Right cardiac atrium (tissue), 5 donors: ENCODE measurements at regions not wholly inside any gene's neighbourhood (a gene's known extent, or its start where the extent isn't known, plus 50 kb on each side); places are given as distances from the start of the nearest gene placed in this dataset.
"Not testable (repeated sequence)": the region's sequence is repeated elsewhere in the genome, so short reads cannot be mapped to it uniquely, and the experiment has no call there.

Experiments
- ATAC-seq, 2 donors: fragments of 200-7000 bp; cut with Tn5 transposase; one replicate each; pipeline versions ENCODE4 v1.8.0 to v1.9.1; 2020; ENCODE audit warnings: moderate library complexity in 2 of 2, mild to moderate bottlenecking in 1 of 2
- DNase-seq, 3 donors: peaks; one replicate each; pipeline ENCODE4 v3.0.0-alpha.2; 2020
- H3K27ac ChIP-seq: one replicate; pipeline ENCODE4 v1.5.1; 2013; ENCODE audit warnings: mild to moderate bottlenecking, low read length, control low read depth, moderate library complexity
- H3K27me3 ChIP-seq: one replicate; pipeline ENCODE4 v1.6.1; 2013; ENCODE audit not compliant: control insufficient read depth, insufficient read depth
- H3K4me1 ChIP-seq: one replicate; pipeline ENCODE4 v1.6.1; 2013; ENCODE audit warnings: low read length; ENCODE audit not compliant: control insufficient read depth, insufficient read depth
- H3K4me3 ChIP-seq: one replicate; pipeline ENCODE4 v1.5.1; 2013; ENCODE audit warnings: low read length, control low read depth
- H3K9me3 ChIP-seq: one replicate; pipeline ENCODE4 v1.6.1; 2013; ENCODE audit warnings: low read length; ENCODE audit not compliant: control insufficient read depth
- WGBS: extraction: QIAGEN DNeasy Blood & Tissue Kit; methylation state at CpG from one replicate; pipeline ENCODE4 v1.1.7; 2013; 5-methylcytosine and 5-hydroxymethylcytosine counted together
- intact Hi-C, 4 donors: fragments of 100-400 bp; cut with DNase I; formaldehyde crosslinking; loops; one replicate each; pipeline versions ENCODE4 v1.11.0 to v1.14.0; 2022 to 2023
- donor health status: healthy with polysubstance abuse.
- donor health status: DM: no; HTN: yes; CAD: no.
- donor health status: DM: no; HTN: no; CAD: no.
- donor health status: DM: no; HTN: yes; CAD: no; lungs with severe emphysema.
- donor health status: DM: yes; HTN: yes; CAD: no.

- H3K4me1 ChIP-seq, H3K27ac ChIP-seq, DNase-seq, H3K9me3 ChIP-seq, H3K4me3 ChIP-seq, ATAC-seq, H3K27me3 ChIP-seq: not testable (repeated sequence)
- intact Hi-C loops: loop anchor here in 2 of 4 donors (10.0 kb wide), 1 partner anchor 62 kb away; the partner anchor contains the start of gene GPD1L (in 2 of the 2)
- WGBS: 81% methylated on average over 6 of the region's 6 CpGs
Observed at GRCh38 chr3:32042867-32043266, 61.3 kb downstream of the ZNF860 start.

- intact Hi-C loops: loop anchor here in 2 of 4 donors (10.0 kb wide), 1 partner anchor 59 kb away; the partner anchor contains the start of gene GPD1L (in 2 of the 2)
- Histone ChIP-seq H3K9me3 (no peaks in the 10 kb centered on the region), H3K27ac (peak overlapping the region; percentile 90), H3K27me3 (no peaks in the 10 kb centered on the region), H3K4me3 (no peak overlapping the region), H3K4me1 (peaks cover 3% of the 10 kb centered on the region)
- peak in 2 of 3 donors; percentile 21 to 57 for DNase-seq
- 11% methylated on average over 5 of the region's 5 CpGs for WGBS
- peak; percentile 87 to 93 for ATAC-seq
Observed at GRCh38 chr3:32045091-32045915, 61.1 kb upstream of the GPD1L start.

- DNase-seq: no peak
- Histone ChIP-seq H3K9me3 (no peaks in the 10 kb centered on the region), H3K4me3 (no peak overlapping the region), H3K4me1 (peaks cover 3% of the 10 kb centered on the region), H3K27me3 (no peaks in the 10 kb centered on the region), H3K27ac (peak overlapping the region; percentile 50)
- ATAC-seq: peak in 1 of 2 donors; percentile 13
- WGBS: 100% methylated on average over 1 of the region's 1 CpG
- intact Hi-C loops: loop anchor here in 2 of 4 donors (10.0 kb wide), 1 partner anchor 59 kb away; the partner anchor contains the start of gene GPD1L (in 2 of the 2)
Observed at GRCh38 chr3:32046102-32046501, 60.3 kb upstream of the GPD1L start.

GRCh38 chr3:32048487-32049182, 57.8 kb upstream of the GPD1L start:
- Histone ChIP-seq H3K4me1 (peaks cover 3% of the 10 kb centered on the region), H3K4me3 (no peak overlapping the region), H3K27me3 (no peaks in the 10 kb centered on the region), H3K27ac (no peak overlapping the region), H3K9me3 (no peaks in the 10 kb centered on the region)
- ATAC-seq (no peak), DNase-seq (no peak)
- intact Hi-C loops: loop anchor here in 2 of 4 donors (10.0 kb wide), 1 partner anchor 56 kb away; the partner anchor contains the start of gene GPD1L (in 2 of the 2)
- WGBS: 94% methylated on average over 4 of the region's 4 CpGs

- peaks cover 1% of the 10 kb centered on the region for H3K4me1 ChIP-seq
- no peak for ATAC-seq
- no peak for DNase-seq
- intact Hi-C loops: loop anchor here in 2 of 4 donors (10.0 kb wide), 1 partner anchor 55 kb away; the partner anchor contains the start of gene GPD1L (in 2 of the 2)
- WGBS: 97% methylated on average over 1 of the region's 1 CpG
- H3K27ac ChIP-seq: no peak overlapping the region
- no peaks in the 10 kb centered on the region for H3K9me3 ChIP-seq
- H3K4me3 ChIP-seq: no peak overlapping the region
- no peaks in the 10 kb centered on the region for H3K27me3 ChIP-seq
Observed at GRCh38 chr3:32049916-32050315, 56.5 kb upstream of the GPD1L start.

- WGBS: 65% methylated on average over 2 of the region's 2 CpGs
- DNase-seq: not testable (repeated sequence)
Observed at GRCh38 chr3:32052230-32052629, 54.2 kb upstream of the GPD1L start.

GRCh38 chr3:32052851-32053250, 53.6 kb upstream of the GPD1L start:
- WGBS: 76% methylated on average over 5 of the region's 5 CpGs
- H3K9me3 ChIP-seq, H3K4me1 ChIP-seq, DNase-seq, ATAC-seq, H3K4me3 ChIP-seq, H3K27me3 ChIP-seq, intact Hi-C loops, H3K27ac ChIP-seq: not testable (repeated sequence)

More at GRCh38 chr3:32052230-32052629, 54.2 kb upstream of the GPD1L start:
- intact Hi-C loops, H3K4me1 ChIP-seq, H3K27ac ChIP-seq, H3K27me3 ChIP-seq, H3K4me3 ChIP-seq, ATAC-seq, H3K9me3 ChIP-seq: not testable (repeated sequence)

- H3K9me3 ChIP-seq: no peaks in the 10 kb centered on the region
- intact Hi-C loops: no loop called here
- H3K27me3 ChIP-seq: no peaks in the 10 kb centered on the region
- H3K4me3 ChIP-seq: no peak overlapping the region
- 70% methylated on average over 5 of the region's 5 CpGs for WGBS
- no peak overlapping the region for H3K27ac ChIP-seq
- peaks cover 1% of the 10 kb centered on the region for H3K4me1 ChIP-seq
- peak in 1 of 2 donors; percentile 32 for ATAC-seq
- no peak for DNase-seq
Observed at GRCh38 chr3:32056559-32057290, 49.7 kb upstream of the GPD1L start.
